ENCODE measurements at regions not wholly inside any gene's neighbourhood (a gene's known extent, or its start where the extent isn't known, plus 50 kb on each side); places are given as distances from the start of the nearest gene placed in this dataset.

- no peak for TF ChIP-seq CTCF (IDR thresholded peaks at IDR 0.05)
- no peak for DNase-seq (ENCODE audit: low spot score)
- Mint-ChIP-seq H3K27ac (ENCODE audit: unreplicated experiment) (no peak overlapping the region), H3K9me3 (ENCODE audit: low read depth) (no peaks in the 10 kb centered on the region), H3K4me1 (ENCODE audit: low read depth) (no peaks in the 10 kb centered on the region), H3K27me3 (ENCODE audit: low read depth) (peaks cover 27% of the 10 kb centered on the region), H3K36me3 (ENCODE audit: low read depth) (no peaks in the 10 kb centered on the region), H3K4me3 (ENCODE audit: unreplicated experiment) (no peak overlapping the region)
Observed at GRCh38 chr11:70869054-70869453, 383.3 kb downstream of the SHANK2 start.

GRCh38 chr11:70871881-70872280, 380.5 kb downstream of the SHANK2 start:
- no peak overlapping the region for H3K4me3 Mint-ChIP-seq (ENCODE audit: unreplicated experiment)
- peaks cover 24% of the 10 kb centered on the region for H3K27me3 Mint-ChIP-seq (ENCODE audit: low read depth)
- DNase-seq (ENCODE audit: low spot score) = no peak
- H3K36me3 Mint-ChIP-seq (ENCODE audit: low read depth) = no peaks in the 10 kb centered on the region
- H3K4me1 Mint-ChIP-seq (ENCODE audit: low read depth) = no peaks in the 10 kb centered on the region
- TF ChIP-seq CTCF (IDR thresholded peaks at IDR 0.05) = no peak
- no peaks in the 10 kb centered on the region for H3K9me3 Mint-ChIP-seq (ENCODE audit: low read depth)
- no peak overlapping the region for H3K27ac Mint-ChIP-seq (ENCODE audit: unreplicated experiment)

DNA sequence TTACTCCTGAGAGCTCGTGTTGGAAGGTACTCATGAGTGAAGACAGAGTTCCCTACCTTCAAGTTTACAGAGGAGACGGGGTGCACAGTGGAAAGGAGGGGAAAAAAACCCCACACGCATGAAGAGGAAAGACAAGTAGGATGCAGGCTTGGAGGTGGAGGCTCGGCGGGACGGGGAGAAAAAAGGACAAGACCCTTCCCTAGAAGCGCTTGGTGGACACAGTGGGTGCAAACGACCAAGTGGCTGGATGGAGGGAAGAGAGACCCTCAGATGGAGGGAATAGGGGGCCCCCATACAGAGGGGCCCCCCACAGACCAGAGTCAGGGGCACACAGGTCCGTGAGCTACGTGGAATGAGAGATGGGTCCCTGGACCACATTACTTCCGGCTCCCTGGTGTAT, 380.1 kb downstream of the SHANK2 start:
- Mint-ChIP-seq H3K4me1 (ENCODE audit: low read depth) (no peaks in the 10 kb centered on the region), H3K36me3 (ENCODE audit: low read depth) (no peaks in the 10 kb centered on the region), H3K9me3 (ENCODE audit: low read depth) (no peaks in the 10 kb centered on the region), H3K27ac (ENCODE audit: unreplicated experiment) (no peak overlapping the region), H3K27me3 (ENCODE audit: low read depth) (peaks cover 24% of the 10 kb centered on the region), H3K4me3 (ENCODE audit: unreplicated experiment) (no peak overlapping the region)
- DNase-seq (ENCODE audit: low spot score) = no peak
- no peak for TF ChIP-seq CTCF (IDR thresholded peaks at IDR 0.05)

GRCh38 chr11:70872955-70873735, 379.2 kb downstream of the SHANK2 start:
- no peak for DNase-seq (ENCODE audit: low spot score)
- Mint-ChIP-seq H3K36me3 (ENCODE audit: low read depth) (no peaks in the 10 kb centered on the region), H3K27me3 (ENCODE audit: low read depth) (peaks cover 27% of the 10 kb centered on the region), H3K9me3 (ENCODE audit: low read depth) (no peaks in the 10 kb centered on the region), H3K4me1 (ENCODE audit: low read depth) (no peaks in the 10 kb centered on the region), H3K4me3 (ENCODE audit: unreplicated experiment) (no peak overlapping the region), H3K27ac (ENCODE audit: unreplicated experiment) (no peak overlapping the region)
- TF ChIP-seq CTCF (IDR thresholded peaks at IDR 0.05) = no peak

- no peak for TF ChIP-seq CTCF (IDR thresholded peaks at IDR 0.05)
- no peaks in the 10 kb centered on the region for H3K9me3 Mint-ChIP-seq (ENCODE audit: low read depth)
- DNase-seq (ENCODE audit: low spot score) = no peak
- no peak overlapping the region for H3K4me3 Mint-ChIP-seq (ENCODE audit: unreplicated experiment)
- no peak overlapping the region for H3K27ac Mint-ChIP-seq (ENCODE audit: unreplicated experiment)
- H3K27me3 Mint-ChIP-seq (ENCODE audit: low read depth) = peaks cover 27% of the 10 kb centered on the region
- H3K4me1 Mint-ChIP-seq (ENCODE audit: low read depth) = no peaks in the 10 kb centered on the region
- no peaks in the 10 kb centered on the region for H3K36me3 Mint-ChIP-seq (ENCODE audit: low read depth)
Observed at GRCh38 chr11:70873736-70874412, 378.5 kb downstream of the SHANK2 start.

Measured in chondrocyte (in vitro differentiated cells).